ENCODE measurements at regions not wholly inside any gene's neighbourhood (a gene's known extent, or its start where the extent isn't known, plus 50 kb on each side); places are given as distances from the start of the nearest gene placed in this dataset.

GRCh38 chr1:239603530-239603929 is 217.2 kb downstream of the CHRM3 start:
- DNase-seq, result no peak

GRCh38 chr1:239606850-239607400 is 220.6 kb downstream of the CHRM3 start:
- DNase-seq, result no peak

GRCh38 chr1:239608469-239608868 is 222.1 kb downstream of the CHRM3 start:
- DNase-seq, result no peak

DNA sequence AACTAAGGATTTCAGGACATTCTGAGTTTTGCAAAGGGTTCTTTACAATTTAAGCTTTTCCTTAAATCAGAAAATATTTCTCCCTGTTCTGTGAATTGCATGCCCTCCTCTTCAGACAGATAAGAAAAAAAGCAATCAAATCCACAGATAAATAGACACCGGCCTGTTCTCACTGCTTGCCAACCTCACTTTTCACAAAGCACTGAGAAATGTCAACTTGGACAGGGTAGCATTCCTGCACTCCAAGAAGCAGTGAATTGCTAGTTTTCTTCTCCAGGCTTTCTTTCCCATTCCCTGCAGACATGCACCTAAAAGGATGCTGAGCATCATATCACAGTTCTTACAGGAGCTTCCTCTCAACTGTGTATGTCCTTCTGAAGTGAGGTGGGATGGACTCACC is 226.0 kb downstream of the CHRM3 start:
- no peak for DNase-seq

DNA sequence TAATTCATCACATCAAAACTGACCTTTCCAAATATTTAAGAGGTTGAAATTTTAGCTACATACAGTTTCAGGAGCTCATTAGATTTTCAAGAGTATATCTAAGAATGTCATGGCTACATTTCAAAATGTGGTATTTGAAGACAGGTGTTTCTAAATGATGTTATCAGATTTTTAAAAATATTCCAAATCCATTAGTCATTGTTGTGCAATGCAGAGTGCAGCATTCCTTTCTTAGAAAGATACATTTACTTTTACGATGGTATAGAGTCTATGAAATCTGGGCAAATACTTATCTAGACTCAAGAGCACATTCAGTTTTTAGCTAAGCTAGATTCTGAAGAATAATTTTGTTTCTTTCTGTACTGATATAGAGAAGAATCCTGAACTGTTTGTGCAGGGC is 230.3 kb downstream of the CHRM3 start:
- DNase-seq, result no peak

DNA sequence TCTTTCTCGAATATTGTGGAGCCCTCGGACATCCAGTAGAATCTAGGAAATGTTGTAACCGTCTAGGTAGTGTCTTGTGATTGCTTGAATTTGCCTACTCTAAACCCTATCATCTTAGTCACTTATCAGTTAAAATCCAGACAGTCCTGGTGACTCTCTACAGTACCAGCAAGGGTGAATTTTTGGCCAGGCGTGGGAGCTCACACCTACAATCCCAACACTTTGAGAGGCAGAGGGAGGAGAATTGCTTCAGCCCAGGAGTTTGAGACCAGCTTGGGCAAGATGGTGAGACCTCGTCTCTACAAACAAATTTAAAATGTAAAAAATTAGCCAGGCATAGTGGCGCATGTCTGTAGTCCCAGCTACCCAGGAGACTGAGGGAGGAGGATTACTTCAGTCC is 230.9 kb downstream of the CHRM3 start:
- no peak for DNase-seq

DNA sequence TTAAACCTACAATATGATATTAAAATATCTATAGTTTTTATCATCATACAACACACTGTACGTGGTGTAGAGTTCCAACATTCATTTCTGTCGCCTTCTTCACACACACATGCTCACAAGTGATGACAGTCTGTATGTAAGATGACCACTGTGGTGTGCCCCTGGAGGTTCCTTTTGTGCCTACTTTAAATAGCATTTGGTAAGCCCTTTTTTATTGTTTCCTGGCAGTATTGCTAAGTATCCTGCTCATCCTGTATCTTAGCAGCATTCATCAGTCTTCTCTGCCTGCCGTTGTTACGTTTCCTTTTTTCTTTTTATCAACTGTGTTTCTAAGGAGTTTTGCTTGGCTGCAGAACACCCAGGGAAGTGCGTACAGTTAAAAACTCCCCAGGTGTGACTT is 231.4 kb downstream of the CHRM3 start:
- no peak for DNase-seq

DNA sequence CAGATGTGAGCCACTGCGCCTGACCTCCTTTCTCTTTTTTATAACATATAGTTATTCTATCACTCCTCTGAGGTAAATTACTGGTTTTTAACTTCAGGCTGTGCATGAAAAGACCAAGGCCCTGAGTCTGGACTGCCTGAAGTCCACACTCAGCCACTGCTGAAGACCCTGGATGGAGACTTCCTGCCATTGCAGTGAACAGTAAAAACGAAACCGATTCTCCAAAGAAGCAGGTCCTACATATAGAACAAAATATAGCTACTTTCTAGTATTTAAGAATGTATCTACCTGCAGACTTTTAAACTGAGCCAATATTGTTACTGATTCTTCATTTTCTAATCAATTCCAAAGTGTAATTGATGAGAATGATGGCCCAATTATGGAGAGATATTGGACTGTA is 232.8 kb downstream of the CHRM3 start:
- DNase-seq, result no peak

DNA sequence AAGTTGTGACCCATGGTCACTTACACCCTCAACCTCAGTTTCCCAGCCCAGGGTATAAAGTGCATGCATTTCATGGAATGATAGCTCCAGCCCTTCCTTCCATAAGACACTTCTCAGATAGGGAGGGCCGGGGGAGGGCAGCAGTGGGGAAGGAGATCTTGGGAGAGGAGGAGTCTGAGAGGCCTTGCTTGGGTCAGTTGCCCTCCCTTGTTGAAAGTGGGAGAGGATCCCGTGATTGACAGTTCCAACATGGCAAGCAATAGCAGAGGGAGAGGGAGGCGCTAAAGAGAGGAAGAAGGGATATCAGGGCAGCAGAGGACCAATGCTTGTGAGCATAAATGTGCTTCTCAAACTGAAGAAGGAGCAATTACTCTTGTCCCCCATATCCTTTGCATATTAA is 244.4 kb downstream of the CHRM3 start:
- DNase-seq, result no peak

- DNase-seq, result no peak
Observed at GRCh38 chr1:239633432-239633831, 247.1 kb downstream of the CHRM3 start.

DNA sequence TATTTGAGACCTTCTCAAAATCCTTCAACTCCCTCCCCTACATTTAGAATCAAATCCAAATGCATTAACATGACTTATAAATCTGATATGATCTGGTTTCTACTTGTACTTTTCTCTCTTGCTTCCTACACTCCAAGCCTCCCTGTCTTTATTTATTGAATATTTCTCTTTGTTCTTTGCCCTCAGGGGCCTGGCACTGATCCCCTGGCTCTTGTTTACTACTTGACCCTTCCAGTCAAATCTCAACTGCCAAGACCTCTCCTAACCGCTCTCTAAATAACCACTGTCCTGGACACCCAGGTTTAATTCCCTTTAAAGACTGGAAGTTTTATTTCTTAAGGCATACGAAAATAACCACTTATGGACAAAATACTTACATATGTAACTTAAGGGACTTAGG is 248.9 kb downstream of the CHRM3 start:
- DNase-seq, result no peak

- DNase-seq, result no peak
Observed at GRCh38 chr1:239636347-239636746, 250.0 kb downstream of the CHRM3 start.

GRCh38 chr1:239644604-239645003 is 258.2 kb downstream of the CHRM3 start:
- DNase-seq, result no peak

GRCh38 chr1:239647045-239647444 is 260.7 kb downstream of the CHRM3 start:
- DNase-seq, result no peak

DNA sequence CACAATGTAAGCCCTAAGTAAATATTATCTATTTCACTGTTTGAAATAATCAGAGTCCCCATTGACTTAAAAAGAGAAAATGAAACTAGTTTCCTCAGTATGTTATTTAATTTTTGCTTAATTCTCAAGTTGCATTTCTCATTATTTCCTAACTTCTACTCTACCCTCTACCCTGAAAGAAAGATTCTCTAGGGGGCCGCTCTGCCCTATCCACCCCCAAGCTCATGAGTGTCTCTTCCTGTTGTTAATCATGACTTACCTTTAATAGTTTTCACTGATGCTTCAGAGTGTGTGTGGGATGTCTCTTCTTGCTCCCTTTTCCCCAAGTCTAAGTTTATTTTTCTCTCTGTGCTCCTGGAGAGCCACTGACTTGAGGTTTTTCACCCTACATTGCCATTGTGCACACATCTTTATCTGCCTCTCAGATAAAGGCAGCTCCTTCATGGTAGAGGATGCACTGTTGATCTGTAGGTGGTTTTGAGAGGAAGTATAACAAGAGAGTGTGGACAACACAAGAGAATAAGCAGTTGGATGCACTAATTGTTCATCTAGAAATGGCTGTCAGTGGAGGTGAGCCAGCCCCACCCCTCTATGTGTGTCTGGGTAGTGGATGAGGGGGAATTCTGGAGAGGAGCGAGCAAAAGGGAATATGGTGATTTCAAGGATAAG is 261.7 kb downstream of the CHRM3 start:
- DNase-seq, result no peak

GRCh38 chr1:239655023-239655422 is 268.7 kb downstream of the CHRM3 start:
- DNase-seq, result no peak

- no peak for DNase-seq
Observed at GRCh38 chr1:239657291-239657690, 270.9 kb downstream of the CHRM3 start.

DNA sequence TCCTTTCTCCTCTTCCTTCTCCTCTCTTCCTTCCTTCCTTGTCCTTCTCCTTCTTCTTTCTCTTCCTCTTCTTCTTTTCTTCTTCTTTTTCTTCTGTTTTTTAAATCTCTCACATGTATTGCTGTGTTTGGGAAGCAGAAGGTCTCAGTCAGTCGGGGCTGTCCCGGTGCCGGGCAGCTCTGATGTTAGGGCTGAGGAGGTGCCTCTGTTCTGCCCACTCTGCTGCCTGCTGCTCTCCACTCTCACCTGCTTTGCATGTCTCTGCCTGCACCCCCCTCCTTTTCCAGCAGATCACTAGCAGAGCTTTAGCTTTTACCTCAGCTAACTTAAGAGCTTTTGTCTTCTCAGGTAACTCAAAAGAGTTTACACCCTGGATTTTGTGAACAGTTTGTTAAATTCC is 276.6 kb downstream of the CHRM3 start:
- DNase-seq, result no peak

DNA sequence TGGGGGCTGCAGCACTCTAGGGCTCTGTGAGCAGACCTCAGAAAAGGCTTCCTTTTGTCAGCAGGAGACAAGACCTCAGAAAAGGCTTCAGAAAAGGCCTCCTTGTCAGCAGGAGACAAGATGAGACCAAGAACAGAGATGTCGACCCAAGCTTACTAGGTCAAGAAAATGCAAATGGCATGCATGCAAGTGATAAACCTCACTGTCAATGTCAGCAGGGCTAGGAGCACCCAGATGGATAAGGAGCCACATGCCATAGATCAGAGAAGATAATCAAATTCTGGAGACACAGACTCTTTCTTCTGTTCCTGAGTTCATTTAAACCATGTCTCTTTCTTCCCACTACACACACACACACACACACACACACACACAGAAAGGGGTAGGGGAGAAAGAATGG is 285.9 kb downstream of the CHRM3 start:
- no peak for DNase-seq

- no peak for DNase-seq
Observed at GRCh38 chr1:239675735-239676134, 289.4 kb downstream of the CHRM3 start.

GRCh38 chr1:239676522-239677273 is 290.3 kb downstream of the CHRM3 start:
- no peak for DNase-seq

DNA sequence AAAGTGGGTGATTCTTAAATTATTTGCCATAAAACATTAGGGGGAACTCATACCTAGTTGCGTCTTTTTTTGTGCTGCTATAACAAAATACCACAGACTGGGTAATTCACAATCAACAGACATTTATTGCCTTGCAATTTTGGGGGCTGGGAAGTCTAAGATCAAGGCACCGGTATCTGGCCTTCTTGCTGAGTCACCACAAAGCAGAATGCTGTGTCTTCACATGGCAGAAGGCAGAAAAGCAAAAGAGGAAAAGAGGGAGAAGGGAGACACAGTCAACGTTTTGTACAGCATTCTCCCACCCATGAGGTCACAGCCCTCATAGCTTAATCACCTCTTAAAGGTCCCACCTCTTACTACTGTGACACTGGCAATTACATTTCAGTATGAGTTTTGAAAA is 291.0 kb downstream of the CHRM3 start:
- no peak for DNase-seq

DNA sequence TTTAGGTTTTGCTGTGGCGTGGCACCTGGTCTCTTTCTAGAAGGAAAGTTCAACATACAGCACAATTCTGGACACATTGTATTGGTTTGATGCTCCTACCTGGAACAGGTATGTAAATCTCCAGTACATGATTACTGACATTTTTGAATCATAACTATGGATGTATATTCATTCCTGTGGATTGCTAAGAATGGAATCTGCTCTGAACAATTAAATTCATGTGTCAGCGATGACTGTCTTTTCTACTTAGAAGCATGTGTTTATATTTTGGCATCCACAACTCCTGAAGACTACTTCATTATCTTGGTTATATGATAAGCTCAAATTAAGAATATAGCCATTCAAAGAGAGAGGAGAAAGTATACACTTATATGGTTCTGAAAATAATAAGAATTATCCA is 291.8 kb downstream of the CHRM3 start:
- DNase-seq, result no peak

DNA sequence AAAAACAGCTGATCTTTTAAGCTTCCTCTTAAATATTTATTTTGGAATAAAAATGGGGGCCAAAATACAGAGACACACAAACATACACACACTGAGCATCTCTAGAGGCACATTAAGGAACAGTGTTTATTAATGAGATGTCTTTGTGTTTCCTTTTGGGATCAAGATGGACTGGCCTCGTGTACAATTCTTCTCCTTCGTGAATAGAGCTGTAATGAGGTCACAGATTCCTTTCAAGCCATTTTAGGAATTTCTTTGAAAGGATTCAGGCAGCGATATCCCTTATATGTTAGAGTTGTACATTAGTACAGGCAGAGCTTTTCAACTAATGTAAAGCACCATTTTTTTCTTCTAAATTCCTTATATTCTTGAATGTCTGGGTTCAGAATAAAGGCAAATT is 295.7 kb downstream of the CHRM3 start:
- DNase-seq, result no peak

- no peak for DNase-seq
Observed at GRCh38 chr1:239682960-239683359, 296.6 kb downstream of the CHRM3 start.

Measured in activated effector memory CD4-positive, alpha-beta T cell treated with anti-CD3 and anti-CD28 coated beads, Interleukin-2, amount 50 U/mL, for 16 hours (primary cell).